ENCODE measurements at regions not wholly inside any gene's neighbourhood (a gene's known extent, or its start where the extent isn't known, plus 50 kb on each side); places are given as distances from the start of the nearest gene placed in this dataset.

- no peak for DNase-seq
Observed at GRCh38 chr14:82492157-82492556, 958.5 kb upstream of the SEL1L start.

GRCh38 chr14:82500222-82500621 lies 966.6 kb upstream of the SEL1L start:
- DNase-seq: no peak

GRCh38 chr14:82501554-82501953 lies 967.9 kb upstream of the SEL1L start:
- no peak for DNase-seq

GRCh38 chr14:82502043-82502442 lies 968.4 kb upstream of the SEL1L start:
- DNase-seq: no peak

- no peak for DNase-seq
Observed at GRCh38 chr14:82504894-82505293, 971.2 kb upstream of the SEL1L start.

GRCh38 chr14:82510007-82510406 lies 976.4 kb upstream of the SEL1L start:
- DNase-seq: no peak

GRCh38 chr14:82511399-82511798 lies 977.7 kb upstream of the SEL1L start:
- no peak for DNase-seq

- DNase-seq: no peak
Observed at GRCh38 chr14:82520765-82521164, 987.1 kb upstream of the SEL1L start.

GRCh38 chr14:82521191-82521590 lies 987.5 kb upstream of the SEL1L start:
- no peak for DNase-seq

GRCh38 chr14:82528016-82528415 lies 994.4 kb upstream of the SEL1L start:
- DNase-seq: no peak

- no peak for DNase-seq
Observed at GRCh38 chr14:82533351-82533750, 999.7 kb upstream of the SEL1L start.

GRCh38 chr14:82536566-82536965 lies 1002.9 kb upstream of the SEL1L start:
- no peak for DNase-seq

- DNase-seq: no peak
Observed at GRCh38 chr14:82537831-82538230, 1004.2 kb upstream of the SEL1L start.

- no peak for DNase-seq
Observed at GRCh38 chr14:82546401-82546800, 1012.7 kb upstream of the SEL1L start.

GRCh38 chr14:82549306-82549990 lies 1015.8 kb upstream of the SEL1L start:
- no peak for DNase-seq

GRCh38 chr14:82562881-82563280 lies 1029.2 kb upstream of the SEL1L start:
- DNase-seq: no peak

GRCh38 chr14:82565825-82566224 lies 1032.2 kb upstream of the SEL1L start:
- DNase-seq: no peak

GRCh38 chr14:82587226-82587625 lies 1053.6 kb upstream of the SEL1L start:
- DNase-seq: no peak

GRCh38 chr14:82595466-82595865 lies 1061.8 kb upstream of the SEL1L start:
- DNase-seq: no peak

- DNase-seq: no peak
Observed at GRCh38 chr14:82602794-82603193, 1069.1 kb upstream of the SEL1L start.

- DNase-seq: no peak
Observed at GRCh38 chr14:82604819-82605218, 1071.2 kb upstream of the SEL1L start.

GRCh38 chr14:82621881-82622450 lies 1088.3 kb upstream of the SEL1L start:
- DNase-seq: no peak

GRCh38 chr14:82626156-82627066 lies 1092.8 kb upstream of the SEL1L start:
- no peak for DNase-seq

- DNase-seq: no peak
Observed at GRCh38 chr14:82635915-82636314, 1102.3 kb upstream of the SEL1L start.

All from NCI-H1930 (cell line).